Nucleus accumbens (tissue), 56 donors: ENCODE measurements at regions not wholly inside any gene's neighbourhood (a gene's known extent, or its start where the extent isn't known, plus 50 kb on each side); places are given as distances from the start of the nearest gene placed in this dataset.
A peak's percentile ranks its signal among the peaks of the same experiment; 100 is the strongest.

Source experiments
- DNase-seq, 56 donors: peaks; one replicate each; lab custom pipeline; 2025; lab: John Stamatoyannopoulos, UW

GRCh38 chr1:55382806-55383305 lies 167.7 kb upstream of the USP24 start:
- DNase-seq, result no peak

DNA sequence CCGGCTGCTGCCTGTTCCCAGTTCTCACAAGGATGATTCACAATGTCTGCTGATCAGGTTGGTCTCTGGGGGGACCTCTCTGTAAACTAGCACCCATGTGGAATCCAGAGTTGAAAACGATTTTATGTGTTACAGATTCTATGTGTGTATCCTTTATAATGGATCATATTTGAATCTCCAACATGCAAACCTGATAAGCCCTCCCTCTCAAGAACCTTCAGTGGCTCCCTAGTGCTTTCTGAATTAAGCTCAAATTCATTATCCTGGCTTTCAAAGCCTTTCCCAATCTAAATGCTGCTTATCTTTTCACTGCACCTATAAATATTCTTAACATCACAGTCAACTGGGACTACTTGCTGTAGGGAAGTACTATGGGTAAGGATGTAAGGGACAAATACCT lies 166.8 kb upstream of the USP24 start:
- DNase-seq, result no peak

- DNase-seq, result no peak
Measured at GRCh38 chr1:55381491-55381890, 166.3 kb upstream of the USP24 start.

DNA sequence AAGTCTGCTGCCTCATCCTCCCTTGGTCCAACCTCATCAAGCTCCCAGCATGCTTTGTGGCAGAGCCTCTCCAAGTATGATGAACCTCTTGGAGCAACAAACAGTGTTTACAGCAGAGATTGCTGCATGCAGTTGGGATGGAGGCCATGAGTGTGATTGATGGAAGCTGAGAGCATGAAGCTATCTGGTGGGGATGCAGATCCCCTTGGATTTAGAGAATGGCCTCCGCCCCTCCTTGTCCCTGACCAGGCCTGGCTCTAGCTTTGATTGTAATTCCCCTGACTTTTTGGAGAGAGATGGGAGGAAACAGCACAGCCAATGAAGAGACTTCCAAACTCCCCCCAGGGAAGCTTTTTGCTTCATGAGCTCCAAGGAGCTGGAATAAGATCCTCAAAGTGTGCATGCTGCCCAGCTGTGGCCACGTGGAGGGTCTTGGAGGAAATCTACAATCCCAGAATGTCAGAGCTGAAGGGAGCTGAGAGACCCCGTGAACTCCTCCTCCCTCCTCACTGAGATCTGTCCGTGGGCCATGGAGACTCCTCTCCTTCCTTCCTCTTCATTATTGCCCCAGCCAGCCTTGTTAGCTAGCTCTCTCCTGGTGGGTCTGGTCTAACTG lies 165.3 kb upstream of the USP24 start:
- DNase-seq, result no peak

DNA sequence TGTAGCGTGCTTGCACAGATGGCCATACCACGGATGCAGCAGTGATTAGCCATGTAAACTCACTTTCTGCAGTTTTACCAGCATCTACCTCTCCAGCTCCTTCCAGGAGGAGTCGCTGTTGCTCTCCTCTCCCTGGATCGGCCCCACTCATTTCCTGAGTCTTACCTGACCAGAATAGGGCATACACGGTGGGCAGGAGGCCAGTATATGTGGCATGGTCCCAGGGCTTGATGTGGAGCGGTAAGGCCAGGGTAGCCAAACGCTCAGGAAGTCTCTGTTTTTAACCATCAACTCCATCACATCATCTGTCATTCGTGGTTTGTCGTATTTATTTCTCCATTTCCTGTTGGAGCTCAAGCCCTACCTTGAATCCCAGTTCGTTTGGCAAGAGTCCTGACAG lies 163.4 kb upstream of the USP24 start:
- DNase-seq, result peak in 3 of 56 donors; percentile 1 to 11 (median 1)

- DNase-seq, result no peak
Measured at GRCh38 chr1:55376897-55377296, 161.7 kb upstream of the USP24 start.

GRCh38 chr1:55375617-55376258 lies 160.6 kb upstream of the USP24 start:
- peak in 38 of 56 donors; percentile 4 to 69 (median 38) for DNase-seq

DNA sequence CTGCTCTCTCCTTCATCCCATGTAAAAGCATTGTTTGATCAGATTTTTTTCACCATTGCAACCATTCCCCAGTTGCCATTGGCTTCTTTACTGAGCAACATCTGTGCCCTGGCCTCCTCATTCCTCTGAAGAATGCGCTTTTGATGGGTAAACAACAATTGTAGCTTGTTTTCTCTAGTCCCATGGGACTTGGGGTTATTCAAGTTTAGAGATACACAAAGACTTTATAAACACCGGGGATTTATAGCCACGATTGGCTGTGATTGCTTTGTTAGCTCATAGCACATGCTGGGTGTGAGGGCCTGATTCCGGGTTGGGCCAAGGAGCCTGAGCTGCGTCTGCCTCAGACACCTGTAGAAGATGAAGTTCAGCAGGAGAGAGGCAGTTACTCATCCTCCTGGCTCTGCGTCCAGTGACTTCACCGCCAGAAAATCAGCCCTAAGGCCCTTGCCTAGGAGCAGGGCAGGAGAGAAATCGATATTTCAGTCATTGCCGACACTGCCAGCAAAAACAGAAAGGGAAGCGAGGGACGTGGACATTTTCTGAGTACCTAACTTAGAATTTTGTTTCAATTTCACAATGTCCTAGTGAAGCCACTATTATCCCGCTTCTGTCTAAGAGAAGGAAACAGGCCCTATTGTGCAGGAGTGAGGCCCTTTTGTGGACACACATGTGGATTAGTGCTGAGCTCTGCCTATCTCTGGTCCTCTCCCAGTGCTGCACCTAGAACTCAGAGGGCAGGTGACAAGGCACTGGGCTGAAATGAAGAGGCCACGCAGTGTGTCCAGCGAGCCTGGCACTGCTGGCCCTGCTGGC lies 159.8 kb upstream of the USP24 start:
- DNase-seq, result peak in 47 of 56 donors; percentile 11 to 86 (median 51)

- peak in 8 of 56 donors; percentile 37 to 70 (median 54) for DNase-seq
Measured at GRCh38 chr1:55374216-55374615, 159.1 kb upstream of the USP24 start.

- DNase-seq, result no peak
Measured at GRCh38 chr1:55369474-55369873, 154.3 kb upstream of the USP24 start.

- DNase-seq, result no peak
Measured at GRCh38 chr1:55368698-55369097, 153.5 kb upstream of the USP24 start.

- no peak for DNase-seq
Measured at GRCh38 chr1:55367273-55367672, 152.1 kb upstream of the USP24 start.

- no peak for DNase-seq
Measured at GRCh38 chr1:55364216-55364615, 149.1 kb upstream of the USP24 start.

DNA sequence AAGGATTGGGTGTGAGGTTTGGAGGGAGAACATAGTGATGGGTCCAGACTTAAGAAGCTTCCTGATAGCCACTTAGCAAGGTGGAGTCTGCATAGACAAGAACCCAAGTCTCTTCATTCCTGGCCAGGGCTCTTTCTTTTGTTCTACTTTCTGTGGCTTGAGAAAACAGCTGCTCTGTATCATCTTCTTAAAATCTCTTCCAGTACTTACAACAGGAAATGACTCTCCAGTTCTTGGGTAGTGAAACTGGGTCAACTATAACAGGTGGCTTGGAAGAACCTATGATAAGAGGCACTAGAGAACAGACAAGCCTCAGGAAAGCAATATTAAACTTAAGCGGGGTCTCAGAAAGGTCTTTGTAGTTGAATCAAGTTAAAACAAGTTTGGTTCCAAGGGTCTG lies 148.1 kb upstream of the USP24 start:
- DNase-seq, result no peak

- DNase-seq, result no peak
Measured at GRCh38 chr1:55362558-55362957, 147.4 kb upstream of the USP24 start.

DNA sequence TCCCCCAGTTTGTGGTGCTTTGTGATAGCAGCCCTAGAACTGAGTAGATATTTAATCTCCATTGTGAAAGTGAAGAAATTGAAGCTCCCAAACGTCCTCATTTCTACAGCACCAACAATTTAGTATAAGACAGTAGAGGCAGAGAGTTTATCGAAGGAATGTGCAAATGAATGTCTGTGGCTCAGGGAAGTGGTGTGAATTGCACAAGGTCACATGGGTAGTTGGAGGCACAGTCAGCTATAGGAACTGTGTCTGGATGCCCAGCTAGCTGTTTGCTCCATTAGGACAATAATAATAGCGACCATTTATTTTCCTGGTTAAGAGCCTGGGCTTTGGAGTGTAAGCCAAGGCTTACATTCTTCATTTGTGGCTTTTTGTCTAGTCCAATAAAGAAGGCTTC lies 144.4 kb upstream of the USP24 start:
- no peak for DNase-seq

DNA sequence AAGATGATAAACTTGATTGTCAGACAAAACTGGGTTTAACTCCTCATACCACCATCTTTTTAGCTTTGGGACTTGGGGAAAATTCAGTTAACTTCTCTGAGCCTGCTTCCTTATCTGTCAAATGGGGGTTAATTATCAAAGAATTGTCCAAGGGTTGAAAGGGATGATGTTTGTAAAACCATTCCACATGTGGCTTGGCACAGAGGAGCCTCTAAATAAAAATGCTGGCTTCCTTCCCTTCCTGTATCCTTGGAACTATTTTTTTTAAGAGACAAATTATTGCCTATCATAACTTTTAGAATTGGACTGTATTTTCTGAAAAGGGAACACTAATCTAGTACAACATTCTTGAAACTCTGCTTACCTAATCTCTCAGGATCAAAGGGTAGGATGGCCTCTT lies 143.4 kb upstream of the USP24 start:
- DNase-seq, result no peak

DNA sequence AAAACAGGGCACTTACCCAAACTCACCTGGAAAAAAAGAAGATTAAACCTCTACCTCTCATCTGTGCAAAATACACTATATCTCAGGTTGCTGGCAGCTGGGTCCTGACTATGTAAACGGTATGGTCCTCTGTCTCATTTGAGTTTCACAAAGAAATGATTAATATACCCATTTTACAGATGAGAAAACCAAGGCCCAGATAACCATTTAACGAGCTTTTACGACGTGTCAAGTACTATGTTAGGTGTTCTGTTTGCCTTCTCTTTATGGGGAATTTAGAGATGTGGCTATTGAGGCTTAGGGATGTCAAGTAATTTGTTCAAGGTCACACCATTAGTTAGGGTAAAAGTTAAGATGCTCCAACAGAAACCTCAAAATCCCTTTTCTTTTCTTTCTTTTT lies 140.4 kb upstream of the USP24 start:
- DNase-seq, result no peak

- no peak for DNase-seq
Measured at GRCh38 chr1:55353707-55354620, 138.8 kb upstream of the USP24 start.

GRCh38 chr1:55352811-55353180 lies 137.6 kb upstream of the USP24 start:
- DNase-seq, result no peak
